ENCODE measurements at regions not wholly inside any gene's neighbourhood (a gene's known extent, or its start where the extent isn't known, plus 50 kb on each side); places are given as distances from the start of the nearest gene placed in this dataset.

DNA sequence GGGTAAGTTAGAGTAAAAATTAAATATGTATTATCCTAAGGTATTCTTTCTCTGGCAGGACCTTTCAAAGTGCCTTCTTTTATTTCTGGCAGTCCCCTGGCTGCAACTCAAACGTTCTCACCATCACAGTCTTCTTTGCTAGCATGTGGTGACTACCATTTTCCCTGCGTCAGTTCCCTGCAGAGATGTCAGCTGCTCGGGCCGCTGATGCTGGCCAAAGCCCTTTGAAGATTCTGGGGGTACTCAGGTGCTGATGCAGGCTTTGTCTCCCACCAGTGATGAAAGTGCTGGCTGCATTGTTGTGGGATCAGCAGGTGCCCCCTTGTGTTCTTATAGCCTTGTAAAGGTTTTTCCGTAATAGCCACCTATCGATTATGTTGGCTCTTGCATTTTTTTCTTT, 140.1 kb downstream of the BTBD3 start:
- Histone ChIP-seq H3K27ac (replicated peaks) (no peak overlapping the region), H3K4me3 (replicated peaks; ENCODE audit: insufficient read depth, low read length) (no peak overlapping the region), H3K27me3 (ENCODE audit: insufficient read depth, poor library complexity, severe bottlenecking) (no peaks in the 10 kb centered on the region)
- no peak for TF ChIP-seq POLR2AphosphoS5 (IDR thresholded peaks at IDR 0.05; ENCODE audit: low read depth)
- no peak for TF ChIP-seq SPI1 (IDR thresholded peaks at IDR 0.05; ENCODE audit: borderline replicate concordance, low read depth)
- TF ChIP-seq, protein P1, sequence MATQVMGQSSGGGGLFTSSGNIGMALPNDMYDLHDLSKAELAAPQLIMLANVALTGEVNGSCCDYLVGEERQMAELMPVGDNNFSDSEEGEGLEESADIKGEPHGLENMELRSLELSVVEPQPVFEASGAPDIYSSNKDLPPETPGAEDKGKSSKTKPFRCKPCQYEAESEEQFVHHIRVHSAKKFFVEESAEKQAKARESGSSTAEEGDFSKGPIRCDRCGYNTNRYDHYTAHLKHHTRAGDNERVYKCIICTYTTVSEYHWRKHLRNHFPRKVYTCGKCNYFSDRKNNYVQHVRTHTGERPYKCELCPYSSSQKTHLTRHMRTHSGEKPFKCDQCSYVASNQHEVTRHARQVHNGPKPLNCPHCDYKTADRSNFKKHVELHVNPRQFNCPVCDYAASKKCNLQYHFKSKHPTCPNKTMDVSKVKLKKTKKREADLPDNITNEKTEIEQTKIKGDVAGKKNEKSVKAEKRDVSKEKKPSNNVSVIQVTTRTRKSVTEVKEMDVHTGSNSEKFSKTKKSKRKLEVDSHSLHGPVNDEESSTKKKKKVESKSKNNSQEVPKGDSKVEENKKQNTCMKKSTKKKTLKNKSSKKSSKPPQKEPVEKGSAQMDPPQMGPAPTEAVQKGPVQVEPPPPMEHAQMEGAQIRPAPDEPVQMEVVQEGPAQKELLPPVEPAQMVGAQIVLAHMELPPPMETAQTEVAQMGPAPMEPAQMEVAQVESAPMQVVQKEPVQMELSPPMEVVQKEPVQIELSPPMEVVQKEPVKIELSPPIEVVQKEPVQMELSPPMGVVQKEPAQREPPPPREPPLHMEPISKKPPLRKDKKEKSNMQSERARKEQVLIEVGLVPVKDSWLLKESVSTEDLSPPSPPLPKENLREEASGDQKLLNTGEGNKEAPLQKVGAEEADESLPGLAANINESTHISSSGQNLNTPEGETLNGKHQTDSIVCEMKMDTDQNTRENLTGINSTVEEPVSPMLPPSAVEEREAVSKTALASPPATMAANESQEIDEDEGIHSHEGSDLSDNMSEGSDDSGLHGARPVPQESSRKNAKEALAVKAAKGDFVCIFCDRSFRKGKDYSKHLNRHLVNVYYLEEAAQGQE (IDR thresholded peaks at IDR 0.05; ENCODE audit: insufficient replicate concordance, low read depth), result no peak
- TF ChIP-seq GABPA (IDR thresholded peaks at IDR 0.05; ENCODE audit: low read depth), result no peak
- TF ChIP-seq, protein P2, sequence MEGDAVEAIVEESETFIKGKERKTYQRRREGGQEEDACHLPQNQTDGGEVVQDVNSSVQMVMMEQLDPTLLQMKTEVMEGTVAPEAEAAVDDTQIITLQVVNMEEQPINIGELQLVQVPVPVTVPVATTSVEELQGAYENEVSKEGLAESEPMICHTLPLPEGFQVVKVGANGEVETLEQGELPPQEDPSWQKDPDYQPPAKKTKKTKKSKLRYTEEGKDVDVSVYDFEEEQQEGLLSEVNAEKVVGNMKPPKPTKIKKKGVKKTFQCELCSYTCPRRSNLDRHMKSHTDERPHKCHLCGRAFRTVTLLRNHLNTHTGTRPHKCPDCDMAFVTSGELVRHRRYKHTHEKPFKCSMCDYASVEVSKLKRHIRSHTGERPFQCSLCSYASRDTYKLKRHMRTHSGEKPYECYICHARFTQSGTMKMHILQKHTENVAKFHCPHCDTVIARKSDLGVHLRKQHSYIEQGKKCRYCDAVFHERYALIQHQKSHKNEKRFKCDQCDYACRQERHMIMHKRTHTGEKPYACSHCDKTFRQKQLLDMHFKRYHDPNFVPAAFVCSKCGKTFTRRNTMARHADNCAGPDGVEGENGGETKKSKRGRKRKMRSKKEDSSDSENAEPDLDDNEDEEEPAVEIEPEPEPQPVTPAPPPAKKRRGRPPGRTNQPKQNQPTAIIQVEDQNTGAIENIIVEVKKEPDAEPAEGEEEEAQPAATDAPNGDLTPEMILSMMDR (IDR thresholded peaks at IDR 0.05; ENCODE audit: insufficient read depth, low read length), result no peak
- no peak for DNase-seq (ENCODE audit: low read depth in 1 of 2, low spot score in 1 of 2)

DNA sequence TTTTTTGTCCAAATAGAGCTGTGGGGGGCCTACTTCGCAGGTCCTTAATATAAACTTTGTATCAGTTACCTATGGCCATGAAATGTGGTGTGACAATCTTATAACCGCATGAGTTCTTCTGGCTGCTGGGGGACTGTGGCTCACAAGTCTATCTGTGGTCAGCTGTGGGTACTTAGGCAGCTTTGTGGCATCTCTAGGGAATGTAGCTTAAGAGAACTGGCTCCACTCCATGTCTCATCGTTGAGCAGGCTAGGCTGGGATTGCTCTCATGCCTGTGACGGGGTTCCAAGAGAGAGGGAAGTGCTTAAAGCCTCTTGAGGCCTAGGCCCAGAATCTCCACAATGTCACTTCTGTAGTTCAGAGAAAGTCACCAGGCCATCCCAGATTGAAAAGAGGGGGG, 140.5 kb downstream of the BTBD3 start:
- Histone ChIP-seq H3K27ac (replicated peaks) (no peak overlapping the region), H3K27me3 (ENCODE audit: insufficient read depth, poor library complexity, severe bottlenecking) (no peaks in the 10 kb centered on the region), H3K4me3 (replicated peaks; ENCODE audit: insufficient read depth, low read length) (no peak overlapping the region)
- TF ChIP-seq SPI1 (IDR thresholded peaks at IDR 0.05; ENCODE audit: borderline replicate concordance, low read depth), result no peak
- TF ChIP-seq POLR2AphosphoS5 (IDR thresholded peaks at IDR 0.05; ENCODE audit: low read depth), result no peak
- TF ChIP-seq, protein P2 (IDR thresholded peaks at IDR 0.05; ENCODE audit: insufficient read depth, low read length), result no peak
- TF ChIP-seq, protein P1 (IDR thresholded peaks at IDR 0.05; ENCODE audit: insufficient replicate concordance, low read depth), result no peak
- no peak for TF ChIP-seq GABPA (IDR thresholded peaks at IDR 0.05; ENCODE audit: low read depth)
- no peak for DNase-seq (ENCODE audit: low read depth in 1 of 2, low spot score in 1 of 2)

DNA sequence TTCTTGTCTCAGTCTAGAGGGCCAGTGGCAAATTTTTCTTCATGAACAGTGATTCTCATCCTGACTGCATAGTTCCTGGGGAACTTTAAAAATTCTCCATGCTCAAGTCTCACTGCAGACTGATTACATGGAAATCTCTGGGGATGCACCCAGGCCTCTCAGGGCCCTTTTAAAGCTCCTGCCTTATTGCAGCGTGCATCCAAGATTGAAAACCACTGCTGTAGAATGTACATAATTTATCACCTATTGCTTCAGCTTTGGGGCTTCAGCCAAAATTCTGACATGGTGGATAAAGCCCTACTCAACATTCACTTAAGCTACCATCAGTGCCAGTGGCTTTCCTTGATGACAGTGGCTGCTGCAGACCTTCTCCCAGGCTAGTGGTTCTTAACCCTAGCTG, 143.8 kb downstream of the BTBD3 start:
- no peaks in the 10 kb centered on the region for H3K27me3 ChIP-seq (ENCODE audit: insufficient read depth, poor library complexity, severe bottlenecking)
- no peak for DNase-seq (ENCODE audit: low read depth in 1 of 2, low spot score in 1 of 2)
- no peak for TF ChIP-seq SPI1 (IDR thresholded peaks at IDR 0.05; ENCODE audit: borderline replicate concordance, low read depth)
- TF ChIP-seq, protein P2 (IDR thresholded peaks at IDR 0.05; ENCODE audit: insufficient read depth, low read length), result no peak
- TF ChIP-seq, protein P1 (IDR thresholded peaks at IDR 0.05; ENCODE audit: insufficient replicate concordance, low read depth), result no peak
- TF ChIP-seq POLR2AphosphoS5 (IDR thresholded peaks at IDR 0.05; ENCODE audit: low read depth), result no peak
- no peak for TF ChIP-seq GABPA (IDR thresholded peaks at IDR 0.05; ENCODE audit: low read depth)
- H3K27ac ChIP-seq (replicated peaks), result no peak overlapping the region
- no peak overlapping the region for H3K4me3 ChIP-seq (replicated peaks; ENCODE audit: insufficient read depth, low read length)

Data from HL-60 (cell line).